SK-N-MC (cell line): ENCODE measurements at regions not wholly inside any gene's neighbourhood (a gene's known extent, or its start where the extent isn't known, plus 50 kb on each side); places are given as distances from the start of the nearest gene placed in this dataset.

Experiments used
- DNase-seq: peaks from one replicate; pipeline ENCODE4 v3.0.0-alpha.2; 2011; ENCODE audit warnings: low read depth, low spot score
- H3K27ac ChIP-seq: fragments of 200-600 bp; sonication (generic); 2 replicates; pipeline ENCODE4 v1.5.1; 2016; ENCODE audit warnings: mixed run types
- H3K36me3 ChIP-seq: fragments of 200-600 bp; sonication (generic); 2 replicates; pipeline ENCODE4 v1.6.1; 2017; ENCODE audit warnings: antibody characterized with exemption, low read length, mixed read lengths; ENCODE audit not compliant: insufficient read depth
- H3K4me3 ChIP-seq: fragments of 200-600 bp; sonication (generic); 2 replicates; pipeline ENCODE4 v1.5.1; 2016
- H3K9ac ChIP-seq: fragments of 200-600 bp; sonication (generic); 2 replicates; pipeline ENCODE4 v1.8.0; 2017; ENCODE audit warnings: mixed run types, mixed read lengths; ENCODE audit not compliant: insufficient read length
- H3K9me3 ChIP-seq: fragments of 200-600 bp; sonication (generic); 2 replicates; pipeline ENCODE4 v1.6.1; 2017; ENCODE audit warnings: low read depth, mild to moderate bottlenecking, antibody characterized with exemption, low read length, moderate library complexity, mixed read lengths
- EZH2 ChIP-seq: fragments of 200-600 bp; sonication (generic); IDR thresholded peaks from one replicate; pipeline ENCODE4 v1.6.1; 2017; ENCODE audit warnings: antibody characterized with exemption
- FOXP2 ChIP-seq: optimal IDR thresholded peaks from 2 replicates; pipeline ENCODE3; 2011; ENCODE audit warnings: mild to moderate bottlenecking, moderate library complexity; ENCODE audit not compliant: insufficient read depth; ENCODE audit errors: extremely low read length, control extremely low read depth
- POLR2AphosphoS5 ChIP-seq: IDR thresholded peaks from 2 replicates; pipeline ENCODE4 v1.6.1; 2012; ENCODE audit warnings: mild to moderate bottlenecking, low read depth, low read length, borderline replicate concordance

- no peak for DNase-seq
- H3K9ac ChIP-seq: no peak overlapping the region
- H3K4me3 ChIP-seq: peak overlapping the region; percentile 8; the same call in 1 of the 2 replicates
- H3K27ac ChIP-seq: no peak overlapping the region
- no peak for TF ChIP-seq EZH2
- TF ChIP-seq FOXP2: no peak
- no peak for TF ChIP-seq POLR2AphosphoS5
- no peaks in the 10 kb centered on the region for H3K36me3 ChIP-seq
- no peaks in the 10 kb centered on the region for H3K9me3 ChIP-seq
These were observed 123.2 kb upstream of the FBXL7 start for GRCh38 chr5:15376803-15377202.

DNA sequence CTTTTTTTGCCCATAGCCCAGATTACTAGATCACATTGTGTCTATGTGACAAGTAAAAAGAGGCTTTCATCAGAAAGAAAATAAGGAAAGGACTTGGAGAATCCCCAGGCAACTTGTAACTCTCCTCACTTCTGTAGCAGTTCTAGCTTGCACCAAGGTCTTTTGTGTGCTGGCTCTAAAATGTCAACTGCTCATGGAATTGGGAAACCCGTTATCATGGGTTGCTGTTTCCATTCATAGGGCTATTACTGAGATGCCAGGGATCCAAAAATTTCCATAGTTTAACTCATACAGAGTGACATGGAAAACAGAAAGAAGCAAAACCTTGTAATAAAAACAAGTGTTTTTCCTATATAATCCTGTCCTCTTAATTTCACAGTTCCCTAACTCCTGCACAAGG lies 123.9 kb upstream of the FBXL7 start:
- Histone ChIP-seq H3K36me3 (no peaks in the 10 kb centered on the region), H3K9me3 (no peaks in the 10 kb centered on the region), H3K4me3 (no peak overlapping the region), H3K27ac (no peak overlapping the region), H3K9ac (no peak overlapping the region)
- TF ChIP-seq FOXP2 (no peak), EZH2 (no peak), POLR2AphosphoS5 (no peak)
- DNase-seq: no peak

DNA sequence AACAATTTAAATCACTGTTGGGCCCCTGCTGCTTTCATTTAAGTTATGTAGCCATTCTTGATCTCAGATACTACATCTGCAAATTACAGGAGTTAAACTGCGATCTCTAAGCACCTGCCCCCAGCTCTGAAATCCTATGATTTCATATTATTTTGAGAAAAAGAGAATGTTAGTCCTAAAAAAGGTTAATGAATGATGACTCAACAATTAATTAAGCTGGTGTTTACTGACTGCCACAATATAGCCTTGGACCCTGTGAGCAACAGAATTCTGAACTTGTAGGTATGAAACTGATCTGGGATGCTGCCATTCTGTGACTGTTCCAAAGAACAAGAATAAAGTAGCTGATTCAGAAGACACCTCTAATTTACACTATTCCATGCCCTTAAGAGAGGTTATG lies 124.4 kb upstream of the FBXL7 start:
- Histone ChIP-seq H3K36me3 (no peaks in the 10 kb centered on the region), H3K4me3 (no peak overlapping the region), H3K27ac (no peak overlapping the region), H3K9me3 (no peaks in the 10 kb centered on the region), H3K9ac (no peak overlapping the region)
- TF ChIP-seq FOXP2 (no peak), EZH2 (no peak), POLR2AphosphoS5 (no peak)
- no peak for DNase-seq

- no peak for DNase-seq
- no peak overlapping the region for H3K27ac ChIP-seq
These were observed 125.1 kb upstream of the FBXL7 start for GRCh38 chr5:15374886-15375285.

GRCh38 chr5:15373151-15373550 lies 126.8 kb upstream of the FBXL7 start:
- TF ChIP-seq FOXP2 (no peak), POLR2AphosphoS5 (no peak), EZH2 (no peak)
- no peaks in the 10 kb centered on the region for H3K9me3 ChIP-seq
- no peak overlapping the region for H3K9ac ChIP-seq
- H3K27ac ChIP-seq: no peak overlapping the region
- DNase-seq: no peak
- H3K4me3 ChIP-seq: no peak overlapping the region
- no peaks in the 10 kb centered on the region for H3K36me3 ChIP-seq

More at GRCh38 chr5:15374886-15375285, 125.1 kb upstream of the FBXL7 start:
- Histone ChIP-seq H3K9me3 (no peaks in the 10 kb centered on the region), H3K36me3 (no peaks in the 10 kb centered on the region), H3K4me3 (no peak overlapping the region), H3K9ac (no peak overlapping the region)
- TF ChIP-seq EZH2 (no peak), POLR2AphosphoS5 (no peak), FOXP2 (no peak)

DNA sequence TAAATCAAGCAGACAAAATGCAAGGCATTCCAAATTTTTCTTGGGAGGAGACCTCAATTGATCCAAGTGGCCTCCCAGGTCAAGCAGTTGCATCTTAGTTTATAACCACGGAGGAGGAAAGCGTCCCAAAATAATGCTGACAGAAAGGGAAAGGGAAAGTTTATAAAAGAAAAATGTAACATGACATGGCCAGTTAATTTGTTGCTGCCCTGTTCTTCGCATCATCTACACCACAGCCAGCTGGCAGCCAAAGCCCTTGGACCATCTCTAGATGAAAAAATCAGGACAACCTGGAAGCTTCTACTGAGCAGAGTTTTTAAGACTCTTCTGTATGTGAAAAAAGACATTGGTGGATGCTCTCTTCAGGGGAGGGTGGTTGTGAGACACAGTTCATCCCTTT lies 128.8 kb upstream of the FBXL7 start:
- no peak overlapping the region for H3K4me3 ChIP-seq
- TF ChIP-seq EZH2 (no peak), POLR2AphosphoS5 (no peak), FOXP2 (no peak)
- H3K9me3 ChIP-seq: no peaks in the 10 kb centered on the region
- no peaks in the 10 kb centered on the region for H3K36me3 ChIP-seq
- no peak overlapping the region for H3K27ac ChIP-seq
- H3K9ac ChIP-seq: no peak overlapping the region
- DNase-seq: no peak

- no peak overlapping the region for H3K9ac ChIP-seq
- H3K27ac ChIP-seq: no peak overlapping the region
- TF ChIP-seq POLR2AphosphoS5: no peak
- TF ChIP-seq FOXP2: no peak
- TF ChIP-seq EZH2: no peak
- H3K36me3 ChIP-seq: no peaks in the 10 kb centered on the region
- no peak for DNase-seq
- no peak overlapping the region for H3K4me3 ChIP-seq
- no peaks in the 10 kb centered on the region for H3K9me3 ChIP-seq
These were observed 131.1 kb upstream of the FBXL7 start for GRCh38 chr5:15368835-15369234.

DNA sequence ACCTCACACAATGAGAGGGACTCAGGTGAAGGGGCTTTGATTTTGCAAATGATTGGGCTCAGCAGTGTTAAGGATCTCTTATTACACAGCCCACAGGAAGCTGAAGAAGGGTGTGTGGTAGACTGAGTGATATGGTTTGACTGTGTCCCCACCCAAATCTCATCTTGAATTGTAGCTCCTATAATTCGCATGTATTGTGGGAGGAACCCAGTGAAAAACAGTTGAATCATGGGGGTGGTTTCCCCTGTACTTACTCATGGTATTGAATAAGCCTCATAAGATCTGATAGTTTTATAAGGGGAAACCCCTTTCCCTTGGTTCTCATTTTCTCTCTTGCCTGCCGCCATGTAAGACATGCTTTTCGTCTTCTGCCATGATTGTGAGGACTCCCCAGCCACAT lies 132.5 kb upstream of the FBXL7 start:
- Histone ChIP-seq H3K36me3 (no peaks in the 10 kb centered on the region), H3K27ac (no peak overlapping the region)
- no peak for DNase-seq

GRCh38 chr5:15366676-15367391 lies 133.1 kb upstream of the FBXL7 start:
- no peak overlapping the region for H3K9ac ChIP-seq
- no peak overlapping the region for H3K4me3 ChIP-seq
- no peaks in the 10 kb centered on the region for H3K9me3 ChIP-seq
- no peaks in the 10 kb centered on the region for H3K36me3 ChIP-seq
- TF ChIP-seq FOXP2 (no peak), EZH2 (no peak)
- DNase-seq: no peak
- no peak overlapping the region for H3K27ac ChIP-seq

More for the DNA sequence above, 132.5 kb upstream of the FBXL7 start:
- TF ChIP-seq FOXP2 (no peak), POLR2AphosphoS5 (no peak), EZH2 (no peak)
- Histone ChIP-seq H3K9ac (no peak overlapping the region), H3K9me3 (no peaks in the 10 kb centered on the region), H3K4me3 (no peak overlapping the region)
